ENCODE measurements at regions not wholly inside any gene's neighbourhood (a gene's known extent, or its start where the extent isn't known, plus 50 kb on each side); places are given as distances from the start of the nearest gene placed in this dataset.

DNA sequence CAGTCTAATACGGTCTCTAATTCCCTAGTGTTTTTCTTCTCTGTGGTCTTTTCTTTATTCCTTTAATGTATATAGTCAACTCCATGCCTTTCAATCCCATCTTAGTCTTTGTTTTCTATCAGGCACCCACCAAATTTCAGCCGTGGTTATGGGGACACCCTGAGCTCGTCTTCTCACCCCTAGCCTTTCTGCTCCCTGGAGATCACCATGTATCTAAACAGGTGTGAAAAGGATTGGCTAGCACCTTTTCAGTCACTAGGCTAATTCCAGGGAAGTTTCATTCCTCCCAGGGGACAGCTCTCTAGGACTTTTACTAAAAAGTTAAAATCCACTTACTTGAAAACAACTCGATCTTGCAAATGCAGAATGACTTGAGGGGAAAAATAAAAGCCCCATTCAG, 291.3 kb downstream of the ETNK1 start:
- TF ChIP-seq, protein P1, sequence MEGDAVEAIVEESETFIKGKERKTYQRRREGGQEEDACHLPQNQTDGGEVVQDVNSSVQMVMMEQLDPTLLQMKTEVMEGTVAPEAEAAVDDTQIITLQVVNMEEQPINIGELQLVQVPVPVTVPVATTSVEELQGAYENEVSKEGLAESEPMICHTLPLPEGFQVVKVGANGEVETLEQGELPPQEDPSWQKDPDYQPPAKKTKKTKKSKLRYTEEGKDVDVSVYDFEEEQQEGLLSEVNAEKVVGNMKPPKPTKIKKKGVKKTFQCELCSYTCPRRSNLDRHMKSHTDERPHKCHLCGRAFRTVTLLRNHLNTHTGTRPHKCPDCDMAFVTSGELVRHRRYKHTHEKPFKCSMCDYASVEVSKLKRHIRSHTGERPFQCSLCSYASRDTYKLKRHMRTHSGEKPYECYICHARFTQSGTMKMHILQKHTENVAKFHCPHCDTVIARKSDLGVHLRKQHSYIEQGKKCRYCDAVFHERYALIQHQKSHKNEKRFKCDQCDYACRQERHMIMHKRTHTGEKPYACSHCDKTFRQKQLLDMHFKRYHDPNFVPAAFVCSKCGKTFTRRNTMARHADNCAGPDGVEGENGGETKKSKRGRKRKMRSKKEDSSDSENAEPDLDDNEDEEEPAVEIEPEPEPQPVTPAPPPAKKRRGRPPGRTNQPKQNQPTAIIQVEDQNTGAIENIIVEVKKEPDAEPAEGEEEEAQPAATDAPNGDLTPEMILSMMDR (IDR thresholded peaks at IDR 0.05 in 8 of 11, conservative IDR thresholded peaks at IDR 0.05 in 3 of 11), result no peak
- no peak for TF ChIP-seq POLR2A (IDR thresholded peaks at IDR 0.05)

Data from spleen (tissue), 7 donors.